CD4-positive, alpha-beta T cell treated with Interleukin-4 for 4 hours (primary cell): ENCODE measurements at regions not wholly inside any gene's neighbourhood (a gene's known extent, or its start where the extent isn't known, plus 50 kb on each side); places are given as distances from the start of the nearest gene placed in this dataset.

Experiments used
- DNase-seq: peaks from one replicate; pipeline ENCODE4 v3.0.0-alpha.2; 2020

DNA sequence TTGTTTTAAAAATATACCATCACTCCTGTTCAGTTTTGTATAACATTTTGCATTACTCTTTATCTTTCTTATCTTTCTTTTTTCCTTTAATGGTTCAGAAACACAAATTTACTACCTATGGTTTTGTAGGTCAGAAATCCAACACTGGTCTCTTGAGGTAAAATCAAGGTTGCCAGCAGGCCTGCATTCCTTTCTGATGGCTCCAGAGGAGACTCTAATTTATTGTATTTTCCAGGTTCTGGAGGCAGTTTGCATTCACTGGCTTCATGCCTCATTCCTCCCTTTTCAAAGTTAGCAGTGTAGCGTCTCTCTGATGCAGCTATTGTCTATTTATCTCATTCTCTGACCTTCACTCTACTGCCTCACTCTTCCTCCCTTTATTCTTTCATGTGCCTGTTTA lies 767.4 kb downstream of the SLITRK6 start:
- DNase-seq = no peak

- no peak for DNase-seq
These were observed 771.2 kb downstream of the SLITRK6 start for GRCh38 chr13:85028035-85028434.

GRCh38 chr13:85019121-85019520 lies 780.1 kb downstream of the SLITRK6 start:
- no peak for DNase-seq

DNA sequence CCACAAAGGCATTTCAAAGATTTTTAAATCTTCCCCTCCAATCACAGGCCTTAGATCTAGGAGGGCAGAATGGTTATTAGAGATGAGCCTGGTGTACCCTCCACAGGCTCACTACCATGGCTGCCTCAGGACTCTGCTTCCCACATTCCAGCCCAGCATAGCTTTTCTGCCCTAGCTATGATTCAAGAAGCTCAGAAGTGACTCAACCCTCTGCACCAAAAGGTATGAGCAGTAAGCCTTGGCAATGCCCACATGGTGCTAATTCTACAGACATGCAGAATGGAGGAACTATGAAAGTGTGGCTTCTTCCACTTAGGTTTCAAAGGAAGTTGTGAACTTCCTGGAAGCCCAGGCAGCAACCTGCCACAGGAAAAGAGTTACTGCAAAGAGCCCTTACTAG lies 786.2 kb downstream of the SLITRK6 start:
- no peak for DNase-seq

GRCh38 chr13:85009447-85009846 lies 789.8 kb downstream of the SLITRK6 start:
- no peak for DNase-seq

DNA sequence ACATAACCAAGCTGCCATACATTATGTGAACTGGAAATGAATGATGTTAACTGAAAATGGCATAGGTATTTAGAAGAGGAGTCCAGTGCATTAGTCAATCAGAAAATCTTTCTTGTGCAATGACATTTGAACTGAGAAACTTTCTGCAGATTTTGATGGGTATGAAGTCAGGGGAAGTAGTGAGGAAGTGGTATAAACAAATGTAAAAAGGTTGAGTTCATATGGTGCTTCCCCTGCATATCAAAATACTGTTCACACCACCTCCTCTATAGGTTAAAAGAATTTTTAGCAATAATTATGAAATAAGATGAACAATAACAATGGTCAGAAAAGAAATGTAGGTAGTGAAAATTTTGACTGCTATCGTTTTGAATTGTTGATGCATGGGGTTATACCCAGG lies 800.0 kb downstream of the SLITRK6 start:
- DNase-seq = no peak

GRCh38 chr13:84998681-84999080 lies 800.5 kb downstream of the SLITRK6 start:
- no peak for DNase-seq

- no peak for DNase-seq
These were observed 801.4 kb downstream of the SLITRK6 start for GRCh38 chr13:84997858-84998257.

DNA sequence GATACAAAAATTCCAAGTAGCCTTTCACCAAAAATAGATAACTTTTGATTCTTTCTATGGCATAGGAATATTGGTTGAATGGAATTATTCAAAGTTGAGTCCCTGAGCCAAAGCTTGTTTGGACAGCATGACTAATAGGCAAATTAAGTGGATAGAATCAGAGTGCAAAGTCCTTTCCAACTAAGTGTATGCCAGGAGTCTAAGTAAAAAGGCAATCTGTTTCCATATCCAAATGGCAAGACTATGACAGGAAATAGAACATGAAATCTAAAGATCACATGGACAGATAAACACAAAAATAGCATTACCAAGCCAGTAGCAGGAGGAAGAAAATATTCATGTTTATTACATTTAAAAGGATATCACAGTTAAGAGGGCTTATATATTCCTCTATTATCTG lies 804.6 kb downstream of the SLITRK6 start:
- no peak for DNase-seq

DNA sequence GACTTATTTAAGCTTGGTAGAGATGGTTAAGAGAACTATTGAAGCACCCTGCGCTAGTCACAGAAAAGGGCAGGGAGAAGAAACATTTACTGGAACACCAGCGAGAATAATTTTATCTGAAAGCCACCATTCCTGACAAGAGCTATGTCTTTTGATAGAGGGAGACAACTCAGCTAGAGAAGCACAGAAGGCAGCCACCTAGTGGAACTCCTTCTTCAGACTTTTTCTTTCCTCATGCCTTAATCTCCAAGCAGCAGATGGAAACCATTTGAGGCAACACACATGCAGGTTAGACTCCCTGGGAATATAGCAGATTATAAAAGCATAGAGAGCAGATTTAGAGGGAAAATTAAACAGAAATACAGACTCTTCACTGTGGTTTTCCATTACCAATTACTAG lies 813.4 kb downstream of the SLITRK6 start:
- DNase-seq = no peak

- no peak for DNase-seq
These were observed 815.9 kb downstream of the SLITRK6 start for GRCh38 chr13:84983321-84983720.

DNA sequence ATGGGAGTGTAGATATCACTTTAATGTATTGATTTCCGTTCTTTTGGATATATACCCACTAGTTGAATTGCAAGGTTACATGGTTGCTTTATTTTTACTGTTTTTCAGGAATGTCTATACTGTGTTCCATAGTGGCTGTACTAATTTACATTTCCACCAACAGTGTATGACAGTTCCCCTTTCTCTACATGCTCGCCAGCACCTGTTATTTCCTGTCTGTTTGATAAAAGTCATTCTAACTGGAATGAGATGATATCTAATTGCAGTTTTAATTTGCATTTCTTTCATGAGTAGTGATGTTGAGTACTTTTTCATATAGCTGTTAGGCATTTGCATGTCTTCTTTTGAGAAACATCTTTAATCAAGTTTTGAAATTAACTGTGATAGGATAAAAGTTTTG lies 818.6 kb downstream of the SLITRK6 start:
- no peak for DNase-seq

- no peak for DNase-seq
These were observed 820.4 kb downstream of the SLITRK6 start for GRCh38 chr13:84978851-84979250.

DNA sequence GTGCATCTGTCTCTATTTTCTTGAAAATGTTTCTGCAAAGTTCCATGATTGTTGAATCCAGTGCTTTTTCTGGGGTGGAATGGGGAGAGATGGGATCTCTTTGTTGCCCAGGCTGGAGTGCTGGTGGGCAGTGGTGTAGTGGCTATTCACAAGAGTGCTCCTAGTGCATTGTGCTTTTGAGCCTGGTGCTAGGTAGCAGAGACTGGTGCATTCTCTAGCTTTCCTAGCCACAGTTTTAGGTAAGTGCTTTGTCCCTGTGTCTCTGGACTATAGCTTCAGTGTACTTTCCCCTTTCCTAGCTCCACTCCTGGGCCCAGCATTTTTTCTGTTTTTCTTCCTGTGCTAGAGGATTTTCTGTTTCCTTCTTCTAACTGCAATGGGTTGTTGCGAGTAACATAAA lies 825.6 kb downstream of the SLITRK6 start:
- DNase-seq = no peak

GRCh38 chr13:84972907-84973306 lies 826.3 kb downstream of the SLITRK6 start:
- DNase-seq = no peak

GRCh38 chr13:84962849-84963248 lies 836.4 kb downstream of the SLITRK6 start:
- no peak for DNase-seq

GRCh38 chr13:84962141-84962750 lies 837.0 kb downstream of the SLITRK6 start:
- DNase-seq = no peak

- DNase-seq = no peak
These were observed 838.2 kb downstream of the SLITRK6 start for GRCh38 chr13:84961023-84961422.

DNA sequence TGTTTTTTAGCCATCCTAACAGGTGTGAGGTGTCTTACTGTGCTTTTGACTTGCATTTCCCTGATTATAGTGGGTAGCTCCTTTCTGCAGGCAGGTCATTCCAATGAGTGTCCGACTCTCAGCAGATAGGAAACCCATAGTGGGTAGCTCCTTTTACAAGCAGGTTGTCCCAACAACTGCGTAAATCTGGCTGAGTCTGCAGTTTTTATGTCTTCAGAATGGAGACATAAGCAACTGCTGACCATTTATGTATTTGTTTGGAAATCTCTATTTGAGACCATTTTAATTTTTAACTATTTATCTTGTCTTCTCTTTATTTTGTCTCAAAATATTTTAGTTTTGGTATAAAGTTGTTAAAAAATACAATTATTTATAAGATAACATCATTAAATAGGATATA lies 839.4 kb downstream of the SLITRK6 start:
- DNase-seq = no peak

DNA sequence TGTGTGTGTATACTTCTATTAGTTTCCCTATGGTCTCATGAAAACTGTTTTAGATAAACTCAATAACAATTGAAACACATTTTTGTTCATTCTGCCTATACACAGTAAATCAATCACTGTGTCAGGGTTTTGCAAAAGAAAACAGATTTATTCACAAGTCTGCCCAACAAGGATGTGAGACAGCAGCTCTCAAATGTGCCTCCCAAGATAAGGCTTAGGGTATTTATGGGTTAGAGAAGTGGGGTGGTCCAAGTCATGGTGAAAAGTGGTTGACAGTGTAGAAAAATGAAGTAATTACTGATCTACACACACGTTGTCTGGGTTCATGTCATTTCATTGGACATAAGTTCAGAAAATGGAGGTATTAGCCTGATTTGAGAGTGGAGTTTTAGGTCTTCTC lies 844.6 kb downstream of the SLITRK6 start:
- no peak for DNase-seq

DNA sequence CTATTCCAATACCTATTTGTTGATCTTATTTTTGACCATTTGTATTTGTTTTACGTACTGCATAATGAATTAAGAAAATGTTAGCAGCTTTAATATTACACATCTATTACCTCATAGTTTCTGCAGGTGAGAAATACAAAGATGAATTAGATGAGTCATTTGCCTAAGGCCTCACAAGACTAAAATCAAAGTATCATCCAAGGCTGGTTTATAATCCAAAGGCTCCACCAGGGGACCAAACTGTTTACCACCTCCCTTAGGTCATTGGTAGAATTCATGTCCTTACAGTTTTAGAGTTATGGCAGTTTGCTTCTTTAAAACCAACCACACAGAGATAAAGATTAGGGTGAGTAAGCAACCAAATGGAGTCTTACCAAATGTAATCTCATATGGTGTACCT lies 848.1 kb downstream of the SLITRK6 start:
- DNase-seq = no peak

- DNase-seq = no peak
These were observed 853.0 kb downstream of the SLITRK6 start for GRCh38 chr13:84946192-84946591.

- no peak for DNase-seq
These were observed 858.4 kb downstream of the SLITRK6 start for GRCh38 chr13:84940798-84941197.

DNA sequence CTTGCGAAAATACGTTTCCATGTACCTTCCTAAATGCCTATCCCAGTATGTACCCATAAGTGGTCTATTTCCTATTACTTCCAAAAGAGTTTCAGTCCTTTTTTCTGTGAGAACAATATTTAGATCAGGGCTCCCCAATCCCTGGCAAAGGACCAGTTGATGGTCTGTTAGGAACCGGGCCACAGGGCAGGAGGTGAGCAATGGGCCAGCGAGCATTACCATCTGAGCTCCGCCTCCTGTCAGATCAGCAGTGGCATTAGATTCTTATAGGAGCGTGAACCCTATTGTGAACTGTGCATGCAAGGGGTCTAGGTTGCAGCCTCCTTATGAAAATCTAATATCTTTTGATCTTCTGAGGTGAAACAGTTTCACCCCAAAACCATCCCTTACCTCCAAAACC lies 859.1 kb downstream of the SLITRK6 start:
- no peak for DNase-seq

DNA sequence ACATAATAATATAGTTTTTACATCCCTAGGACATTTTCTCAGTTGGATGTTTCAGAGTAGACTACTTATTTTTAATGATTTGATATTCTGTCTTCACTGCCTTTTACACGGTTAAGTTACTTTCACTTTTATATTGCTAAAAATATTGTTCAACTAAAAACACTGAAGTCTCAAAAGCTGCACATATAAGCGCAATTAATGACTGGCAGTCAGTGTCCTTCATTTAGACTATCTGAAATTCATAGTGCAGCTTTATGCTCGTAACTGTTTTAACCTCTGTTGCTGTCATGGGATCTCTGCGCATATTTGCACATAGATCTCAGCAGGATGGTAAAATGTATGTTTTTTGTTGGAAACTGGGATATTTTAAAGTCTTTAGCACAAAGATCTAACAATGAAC lies 864.3 kb downstream of the SLITRK6 start:
- no peak for DNase-seq

- DNase-seq = no peak
These were observed 865.4 kb downstream of the SLITRK6 start for GRCh38 chr13:84933797-84934196.
